Left kidney (tissue), 1 donor: ENCODE measurements at regions not wholly inside any gene's neighbourhood (a gene's known extent, or its start where the extent isn't known, plus 50 kb on each side); places are given as distances from the start of the nearest gene placed in this dataset.
"Not testable (repeated sequence)": the region's sequence is repeated elsewhere in the genome, so short reads cannot be mapped to it uniquely, and the experiment has no call there.

Source experiments
- DNase-seq: peaks from one replicate; pipeline ENCODE4 v3.0.0-alpha.2; 2013

DNA sequence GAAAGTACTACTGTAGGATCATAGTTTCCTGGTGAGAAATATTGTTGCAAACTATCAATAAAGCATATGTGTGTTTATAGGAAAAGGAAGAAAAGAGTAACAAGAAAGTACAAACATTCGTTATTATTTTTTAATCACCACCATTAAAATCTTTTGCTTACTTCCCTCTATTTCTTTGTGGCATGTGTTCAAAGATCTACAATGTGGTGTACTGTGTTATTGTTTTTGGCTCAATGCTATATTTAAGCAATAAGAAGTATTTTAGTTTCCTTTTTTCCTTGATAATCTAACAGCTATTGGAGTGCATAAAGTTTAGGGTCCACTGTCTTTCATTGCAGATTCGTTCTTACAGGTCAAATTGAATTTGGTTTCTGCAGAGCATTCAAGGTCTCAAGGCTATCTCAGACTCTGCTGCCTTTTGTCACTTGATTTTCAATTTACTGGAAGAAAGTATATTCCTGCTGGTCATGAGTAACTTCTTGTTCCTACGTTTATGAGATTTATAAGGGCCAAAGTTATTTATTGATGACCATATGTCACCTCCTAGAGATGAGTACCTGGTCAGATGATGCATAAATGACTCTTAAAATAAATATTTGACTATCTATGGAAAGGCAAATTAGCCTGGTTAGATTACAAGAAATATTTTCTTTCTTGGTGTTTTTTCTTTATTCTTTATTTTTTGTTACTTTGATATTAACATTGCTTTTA, 323.0 kb downstream of the TMEM167A start:
- DNase-seq = no peak

DNA sequence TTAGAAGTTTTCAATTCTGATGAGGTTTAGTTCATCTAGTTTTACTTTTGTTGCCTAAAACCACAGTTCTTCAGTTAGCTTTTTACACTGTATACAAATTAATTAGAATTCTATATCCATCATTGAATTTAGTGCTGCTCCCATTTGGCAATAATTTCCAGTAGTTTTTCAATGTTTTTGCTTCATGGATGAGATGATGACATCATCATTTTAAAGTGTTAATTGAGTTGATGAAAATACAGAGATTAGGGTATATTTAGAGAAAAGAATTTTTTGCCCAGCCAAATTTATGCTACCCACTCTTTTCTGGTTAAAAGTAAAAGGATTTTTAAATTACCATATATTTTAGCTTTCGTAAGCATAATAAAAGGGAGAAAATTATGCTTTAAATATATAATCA, 323.8 kb downstream of the TMEM167A start:
- DNase-seq = no peak

- DNase-seq = peak; percentile 37
Measured at GRCh38 chr5:82749461-82749820, 327.8 kb downstream of the TMEM167A start.

DNA sequence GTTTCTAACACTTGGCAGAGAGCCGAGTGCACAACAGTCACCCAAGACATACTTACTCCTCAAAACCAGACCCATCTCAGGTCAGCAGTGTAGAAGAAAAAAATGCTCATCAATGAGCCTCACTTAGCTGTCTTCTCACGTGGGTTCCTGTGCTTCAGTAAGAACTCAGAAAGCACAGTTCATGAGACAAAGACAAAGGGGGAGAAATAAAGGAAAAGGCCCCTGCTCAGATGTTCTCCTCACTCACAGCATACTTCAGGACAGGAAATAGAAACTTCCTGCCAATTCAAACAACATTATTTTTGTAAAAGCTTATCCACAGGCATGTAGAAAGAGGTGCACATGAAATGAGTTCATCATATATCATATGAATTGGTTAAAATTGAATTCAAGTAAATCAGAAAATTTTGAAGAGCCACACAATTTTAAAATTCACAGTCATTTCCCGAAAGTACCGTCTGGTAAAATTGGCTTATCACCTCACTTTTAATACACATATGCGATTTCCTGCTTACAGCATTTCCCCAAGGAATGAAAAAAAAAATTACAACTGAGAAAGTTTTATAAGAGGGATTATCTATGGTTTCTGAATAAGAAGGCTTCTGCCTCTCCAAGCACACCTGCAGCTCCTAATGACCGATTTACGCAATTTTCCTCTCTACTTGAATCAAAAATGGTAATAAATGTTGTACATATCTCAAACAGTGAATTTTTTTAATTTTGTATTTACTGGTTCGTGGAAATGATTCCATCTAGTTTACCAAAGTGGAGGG, 328.3 kb downstream of the TMEM167A start:
- DNase-seq = no peak

- DNase-seq = no peak
Measured at GRCh38 chr5:82747986-82748385, 329.2 kb downstream of the TMEM167A start.

GRCh38 chr5:82745016-82745415, 332.2 kb downstream of the TMEM167A start:
- DNase-seq = no peak

GRCh38 chr5:82738681-82739269, 338.4 kb downstream of the TMEM167A start:
- no peak for DNase-seq

- no peak for DNase-seq
Measured at GRCh38 chr5:82735160-82735789, 341.9 kb downstream of the TMEM167A start.

DNA sequence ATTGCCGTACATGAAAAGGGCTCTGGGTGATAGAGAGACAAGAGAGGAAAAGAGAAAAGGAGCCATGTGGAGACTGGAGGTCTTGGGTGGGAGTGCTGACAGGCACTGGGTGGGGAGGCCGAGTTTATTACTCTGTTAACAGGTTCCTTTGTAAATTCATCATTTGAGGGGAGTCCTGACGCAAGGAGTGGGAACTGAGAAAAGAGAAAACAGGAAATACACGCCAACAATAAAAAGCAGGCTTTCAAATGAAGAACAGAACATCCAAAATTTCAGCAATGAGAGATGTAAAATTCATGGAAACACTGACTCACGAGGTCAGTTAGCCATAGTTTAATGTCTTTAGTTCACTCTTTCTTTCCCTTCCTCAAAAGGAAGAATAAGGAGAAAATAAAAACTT, 342.8 kb downstream of the TMEM167A start:
- DNase-seq = no peak

- DNase-seq = no peak
Measured at GRCh38 chr5:82730913-82731312, 346.3 kb downstream of the TMEM167A start.

DNA sequence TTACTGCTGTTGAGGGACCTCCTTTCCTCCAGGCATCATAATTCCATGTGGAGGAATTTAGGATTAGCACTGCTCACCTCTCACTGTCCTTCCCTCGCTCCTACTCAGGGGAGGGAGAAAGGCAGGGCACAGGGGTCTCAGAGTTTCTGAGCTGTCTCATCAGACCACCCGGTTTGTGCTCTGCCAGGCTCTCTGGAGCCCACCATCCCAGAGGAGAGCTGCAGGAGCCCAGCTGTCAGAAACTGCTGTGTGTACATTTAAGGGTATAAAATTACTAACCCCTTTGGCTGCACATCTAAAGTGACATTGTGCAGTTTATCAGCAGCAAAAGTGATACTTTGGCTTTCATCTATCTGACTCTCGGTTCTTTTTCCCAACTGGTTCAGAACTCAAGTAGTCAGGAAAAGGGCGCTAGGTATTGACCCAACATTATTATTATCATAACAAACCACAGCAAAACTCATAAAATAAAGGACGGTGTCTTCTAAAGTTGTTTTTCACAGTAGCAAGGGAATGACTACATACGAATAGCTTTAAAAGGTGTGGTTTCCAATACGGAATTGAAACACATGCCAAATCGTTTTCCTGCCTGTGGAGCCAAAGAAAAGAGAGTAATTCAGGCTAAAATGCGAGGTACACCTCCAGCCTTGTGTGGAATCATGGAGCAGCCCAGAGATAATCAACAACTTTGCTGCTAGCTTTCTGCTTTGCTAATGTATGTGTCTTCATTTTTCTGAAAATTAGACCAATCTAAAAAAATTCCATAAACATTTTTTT, 348.1 kb downstream of the TMEM167A start:
- DNase-seq = no peak

GRCh38 chr5:82723168-82723567, 354.0 kb downstream of the TMEM167A start:
- no peak for DNase-seq

DNA sequence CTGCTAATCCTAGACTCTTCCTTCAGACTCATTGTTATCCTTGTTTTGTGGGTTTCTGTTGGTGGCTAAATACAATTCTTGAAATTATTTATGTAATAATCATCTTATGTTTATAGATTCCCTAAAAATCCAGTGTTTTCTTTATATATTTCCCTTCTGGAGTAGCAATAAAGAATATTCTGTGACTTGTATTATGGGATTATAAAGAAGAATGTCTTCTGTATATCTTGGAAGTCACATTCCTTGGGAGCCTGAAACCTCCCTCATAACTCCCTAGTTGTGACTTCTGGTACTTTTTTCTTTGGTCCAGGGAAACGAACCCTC, 356.1 kb downstream of the TMEM167A start:
- no peak for DNase-seq

DNA sequence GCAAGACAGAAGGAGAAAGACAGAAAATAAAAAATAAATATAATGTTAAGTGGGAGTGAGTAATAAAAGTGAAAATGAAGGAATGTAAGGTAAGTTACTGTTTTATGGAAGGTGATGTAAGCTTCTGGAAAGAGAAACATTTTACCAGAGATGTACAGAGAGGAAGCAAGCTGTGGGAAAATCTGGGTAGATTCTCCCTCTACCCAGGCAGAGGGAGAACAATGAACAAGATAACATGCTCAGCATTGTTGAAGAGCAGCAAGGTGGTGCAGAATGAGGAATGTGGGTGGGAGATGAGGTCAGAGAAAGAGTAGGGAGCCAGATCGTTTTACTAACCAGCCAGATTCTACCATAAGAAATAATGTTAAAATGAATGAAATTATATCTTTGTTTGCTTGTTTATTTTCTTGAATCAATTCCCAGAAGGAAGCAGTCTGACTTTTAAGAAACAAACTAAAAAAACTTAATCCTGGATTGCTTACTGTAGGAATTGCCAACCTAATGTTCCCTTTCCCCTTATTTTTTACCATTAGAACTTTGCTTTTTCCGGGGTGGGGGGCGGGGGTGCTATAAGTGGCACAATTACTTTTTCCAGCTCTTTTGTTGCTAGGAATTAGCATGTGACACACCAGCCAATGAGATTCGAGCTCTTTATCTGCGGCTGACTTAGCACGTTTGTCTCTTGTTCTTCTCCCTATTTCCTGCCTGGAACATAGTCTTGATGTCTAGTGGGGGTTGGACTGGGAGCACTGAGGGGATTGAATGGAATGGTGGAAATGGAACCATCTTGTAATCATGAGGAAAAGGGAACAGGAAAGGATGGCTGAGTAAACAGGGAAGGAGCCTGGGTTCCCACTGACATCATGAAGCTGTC, 356.7 kb downstream of the TMEM167A start:
- no peak for DNase-seq

DNA sequence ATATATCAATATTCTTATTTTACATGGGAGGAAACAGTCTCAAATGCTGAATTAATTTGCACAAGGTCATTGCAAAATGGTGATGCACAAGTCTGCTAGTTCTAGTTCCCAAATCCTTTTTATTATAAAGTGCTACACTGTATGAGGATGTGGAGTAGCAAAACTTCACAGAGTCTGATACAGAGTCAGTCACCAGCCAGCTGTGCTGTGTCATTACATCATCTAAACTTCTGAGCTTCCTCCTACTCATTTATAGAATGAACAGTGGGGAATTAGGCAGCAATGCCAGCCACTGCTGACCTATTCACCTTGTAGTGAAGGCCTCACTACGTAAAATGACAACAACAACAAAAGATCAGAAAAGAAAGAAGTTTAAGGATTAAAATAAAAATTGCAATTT, 357.8 kb downstream of the TMEM167A start:
- no peak for DNase-seq

- DNase-seq = no peak
Measured at GRCh38 chr5:82717738-82718137, 359.5 kb downstream of the TMEM167A start.

DNA sequence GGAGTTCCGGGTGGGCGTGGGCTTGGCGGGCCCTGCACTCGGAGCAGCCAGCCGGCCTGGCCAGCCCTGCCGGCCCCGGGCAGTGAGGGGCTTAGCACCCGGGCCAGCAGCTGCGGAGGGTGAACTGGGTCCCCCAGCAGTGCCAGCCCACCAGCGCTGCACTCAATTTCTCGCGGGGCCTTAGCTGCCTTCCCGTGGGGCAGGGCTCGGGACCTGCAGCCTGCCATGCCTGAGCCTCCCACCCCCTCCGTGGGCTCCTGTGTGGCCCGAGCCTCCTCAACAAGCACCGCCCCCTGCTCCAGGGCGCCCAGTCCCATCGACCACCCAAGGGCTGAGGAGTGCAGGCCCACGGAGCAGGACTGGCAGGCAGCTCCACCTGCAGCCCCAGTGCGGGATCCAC, 362.5 kb downstream of the TMEM167A start:
- DNase-seq = not testable (repeated sequence)

DNA sequence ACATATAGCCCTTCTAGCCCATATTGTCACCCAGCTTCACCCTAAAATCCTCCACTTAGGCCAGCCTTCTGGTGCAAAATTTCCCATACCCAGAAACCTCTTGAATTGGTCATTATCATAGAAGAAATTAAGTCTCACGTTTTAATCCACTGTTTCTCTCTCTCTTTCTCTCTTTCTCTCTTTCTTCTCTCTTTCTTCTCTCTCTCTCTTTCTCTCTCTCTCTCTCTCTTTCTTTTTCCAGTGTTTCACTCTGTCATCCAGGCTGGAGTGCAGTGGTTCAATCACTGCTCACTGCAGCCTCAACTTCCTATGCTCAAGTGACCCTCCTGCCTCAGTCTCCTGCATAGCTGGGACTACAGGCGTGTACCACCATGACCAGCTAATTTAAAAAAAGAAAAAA, 363.4 kb downstream of the TMEM167A start:
- no peak for DNase-seq

DNA sequence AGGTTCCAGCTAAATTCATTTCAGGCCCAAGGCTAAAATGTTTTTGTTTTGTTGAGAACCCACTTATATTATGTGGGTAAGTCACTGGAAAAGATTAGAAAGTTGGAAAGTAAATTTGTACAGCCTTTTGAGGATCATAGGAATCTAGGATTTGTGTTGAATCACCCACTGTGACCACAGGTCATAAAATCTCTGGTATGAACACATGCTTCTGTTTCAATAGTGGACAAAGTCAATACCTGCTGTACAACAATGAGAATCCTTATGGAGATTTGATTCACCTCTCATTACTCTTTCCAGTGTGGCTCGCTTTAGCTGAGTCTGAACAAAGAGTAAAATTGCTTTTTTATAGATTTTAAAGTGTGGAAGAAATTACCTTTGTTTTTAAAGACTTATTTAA, 369.5 kb downstream of the TMEM167A start:
- no peak for DNase-seq

DNA sequence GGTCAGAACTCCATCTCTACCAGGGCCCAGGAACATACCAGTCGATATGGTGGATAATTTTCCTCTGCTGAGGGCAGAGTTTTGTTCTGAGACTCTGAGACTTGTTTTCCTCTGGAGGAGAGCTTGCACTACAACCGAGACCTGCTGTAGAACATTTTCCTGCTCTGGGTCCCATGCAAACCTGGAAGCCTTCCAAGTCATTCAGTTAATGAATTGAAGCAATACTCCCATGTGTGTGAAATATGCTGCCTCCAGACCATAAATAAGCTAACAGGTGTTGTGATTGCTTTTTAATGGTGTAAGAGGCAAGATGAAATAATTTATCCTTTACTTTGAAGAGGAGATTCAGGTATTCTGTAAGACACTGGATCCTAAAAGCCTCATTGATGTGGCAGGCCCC, 372.8 kb downstream of the TMEM167A start:
- DNase-seq = no peak

GRCh38 chr5:82702046-82702445, 375.1 kb downstream of the TMEM167A start:
- no peak for DNase-seq
